ENCODE measurements at regions not wholly inside any gene's neighbourhood (a gene's known extent, or its start where the extent isn't known, plus 50 kb on each side); places are given as distances from the start of the nearest gene placed in this dataset.

DNA sequence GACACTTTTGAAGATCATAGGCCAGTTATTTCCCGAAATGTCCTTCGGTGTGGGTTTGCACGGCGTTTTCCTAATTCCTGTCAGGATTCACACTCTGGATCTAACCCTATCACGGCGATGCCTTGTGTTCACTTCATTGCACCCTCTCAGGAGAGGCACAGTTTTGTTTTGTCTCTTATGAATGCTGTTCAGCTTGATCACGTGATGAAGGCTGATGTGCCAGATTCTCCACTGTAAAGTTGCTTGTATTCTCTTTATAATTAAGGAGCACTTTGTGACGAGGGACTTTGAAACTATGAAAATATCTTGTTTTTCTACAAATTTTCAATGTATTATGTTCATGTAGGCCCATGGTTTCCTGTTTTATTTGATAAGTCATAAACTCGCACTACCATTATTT lies 568.1 kb downstream of the ACTR3B start:
- TF ChIP-seq, protein P1, sequence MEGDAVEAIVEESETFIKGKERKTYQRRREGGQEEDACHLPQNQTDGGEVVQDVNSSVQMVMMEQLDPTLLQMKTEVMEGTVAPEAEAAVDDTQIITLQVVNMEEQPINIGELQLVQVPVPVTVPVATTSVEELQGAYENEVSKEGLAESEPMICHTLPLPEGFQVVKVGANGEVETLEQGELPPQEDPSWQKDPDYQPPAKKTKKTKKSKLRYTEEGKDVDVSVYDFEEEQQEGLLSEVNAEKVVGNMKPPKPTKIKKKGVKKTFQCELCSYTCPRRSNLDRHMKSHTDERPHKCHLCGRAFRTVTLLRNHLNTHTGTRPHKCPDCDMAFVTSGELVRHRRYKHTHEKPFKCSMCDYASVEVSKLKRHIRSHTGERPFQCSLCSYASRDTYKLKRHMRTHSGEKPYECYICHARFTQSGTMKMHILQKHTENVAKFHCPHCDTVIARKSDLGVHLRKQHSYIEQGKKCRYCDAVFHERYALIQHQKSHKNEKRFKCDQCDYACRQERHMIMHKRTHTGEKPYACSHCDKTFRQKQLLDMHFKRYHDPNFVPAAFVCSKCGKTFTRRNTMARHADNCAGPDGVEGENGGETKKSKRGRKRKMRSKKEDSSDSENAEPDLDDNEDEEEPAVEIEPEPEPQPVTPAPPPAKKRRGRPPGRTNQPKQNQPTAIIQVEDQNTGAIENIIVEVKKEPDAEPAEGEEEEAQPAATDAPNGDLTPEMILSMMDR (conservative IDR thresholded peaks at IDR 0.05; ENCODE audit: low read length): no peak
- no peak for TF ChIP-seq EZH2phosphoT487 (IDR thresholded peaks at IDR 0.05; ENCODE audit: borderline replicate concordance, low read depth, low read length)
